Ammon's horn (tissue), 1 donor: ENCODE measurements at regions not wholly inside any gene's neighbourhood (a gene's known extent, or its start where the extent isn't known, plus 50 kb on each side); places are given as distances from the start of the nearest gene placed in this dataset.
"Not testable (repeated sequence)": the region's sequence is repeated elsewhere in the genome, so short reads cannot be mapped to it uniquely, and the experiment has no call there.

Experiments used
- DNase-seq: peaks from one replicate; pipeline ENCODE4 v3.0.0-alpha.2; 2016; ENCODE audit warnings: low spot score

- DNase-seq: no peak
Measured at GRCh38 chr5:94102849-94103248, 361.4 kb upstream of the POU5F2 start.

- not testable (repeated sequence) for DNase-seq
Measured at GRCh38 chr5:94097384-94097783, 356.0 kb upstream of the POU5F2 start.

GRCh38 chr5:94094793-94095441 is 353.5 kb upstream of the POU5F2 start:
- DNase-seq: no peak

GRCh38 chr5:94093300-94093699 is 351.9 kb upstream of the POU5F2 start:
- no peak for DNase-seq

- DNase-seq: not testable (repeated sequence)
Measured at GRCh38 chr5:94086635-94087034, 345.2 kb upstream of the POU5F2 start.

GRCh38 chr5:94086194-94086593 is 344.8 kb upstream of the POU5F2 start:
- no peak for DNase-seq

- no peak for DNase-seq
Measured at GRCh38 chr5:94082405-94082804, 341.0 kb upstream of the POU5F2 start.

GRCh38 chr5:94081088-94081487 is 339.7 kb upstream of the POU5F2 start:
- DNase-seq: no peak

- DNase-seq: no peak
Measured at GRCh38 chr5:94080390-94080789, 339.0 kb upstream of the POU5F2 start.

GRCh38 chr5:94072116-94072515 is 330.7 kb upstream of the POU5F2 start:
- DNase-seq: no peak

- no peak for DNase-seq
Measured at GRCh38 chr5:94066437-94067207, 325.2 kb upstream of the POU5F2 start.

GRCh38 chr5:94064025-94064424 is 322.6 kb upstream of the POU5F2 start:
- DNase-seq: no peak

GRCh38 chr5:94057655-94058054 is 316.3 kb upstream of the POU5F2 start:
- no peak for DNase-seq

GRCh38 chr5:94057217-94057616 is 315.8 kb upstream of the POU5F2 start:
- DNase-seq: no peak

GRCh38 chr5:94049307-94049922 is 308.0 kb upstream of the POU5F2 start:
- DNase-seq: not testable (repeated sequence)

GRCh38 chr5:94045839-94046782 is 304.7 kb upstream of the POU5F2 start:
- DNase-seq: no peak

- DNase-seq: no peak
Measured at GRCh38 chr5:94043311-94043710, 301.9 kb upstream of the POU5F2 start.

- no peak for DNase-seq
Measured at GRCh38 chr5:94040591-94041148, 299.3 kb upstream of the POU5F2 start.

- DNase-seq: no peak
Measured at GRCh38 chr5:94039101-94039500, 297.7 kb upstream of the POU5F2 start.

GRCh38 chr5:94031631-94032030 is 290.2 kb upstream of the POU5F2 start:
- no peak for DNase-seq

- no peak for DNase-seq
Measured at GRCh38 chr5:94028001-94028400, 286.6 kb upstream of the POU5F2 start.

GRCh38 chr5:94027145-94027544 is 285.7 kb upstream of the POU5F2 start:
- DNase-seq: no peak
